HG03520 (cell line): ENCODE measurements at regions not wholly inside any gene's neighbourhood (a gene's known extent, or its start where the extent isn't known, plus 50 kb on each side); places are given as distances from the start of the nearest gene placed in this dataset.

Experiments used
- ATAC-seq: cut with Tn5 transposase; IDR thresholded peaks from one replicate; pipeline ENCODE4 v1.9.1; 2021; ENCODE audit warnings: mild to moderate bottlenecking, moderate library complexity; ENCODE audit not compliant: unreplicated experiment

DNA sequence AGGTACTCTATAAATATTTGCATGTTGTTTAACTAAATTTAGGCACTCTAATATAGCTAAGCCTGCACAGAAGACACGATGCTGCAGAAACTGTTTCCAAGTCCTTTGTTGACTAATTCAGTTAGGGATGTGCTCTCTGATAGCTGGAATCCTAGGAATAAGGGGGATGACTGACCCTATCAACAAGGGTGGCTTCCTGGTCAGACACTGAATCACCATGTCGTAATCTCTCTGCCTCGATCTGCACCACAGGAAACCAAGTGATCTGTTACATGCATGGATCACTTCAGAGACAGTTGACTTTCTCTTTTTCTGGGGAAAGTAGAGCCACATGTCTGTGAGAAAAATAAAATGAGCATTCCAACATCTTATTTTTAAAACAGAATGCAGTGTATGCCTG, 169.1 kb downstream of the GUCY2F start:
- ATAC-seq = no peak

- ATAC-seq = no peak
Measured at GRCh38 chrX:109310031-109310430, 171.9 kb downstream of the GUCY2F start.

GRCh38 chrX:109301177-109301576, 180.7 kb downstream of the GUCY2F start:
- ATAC-seq = no peak

- ATAC-seq = no peak
Measured at GRCh38 chrX:109300415-109300814, 181.5 kb downstream of the GUCY2F start.

- no peak for ATAC-seq
Measured at GRCh38 chrX:109299091-109299490, 182.8 kb downstream of the GUCY2F start.

GRCh38 chrX:109294097-109294814, 187.6 kb downstream of the GUCY2F start:
- ATAC-seq = no peak

DNA sequence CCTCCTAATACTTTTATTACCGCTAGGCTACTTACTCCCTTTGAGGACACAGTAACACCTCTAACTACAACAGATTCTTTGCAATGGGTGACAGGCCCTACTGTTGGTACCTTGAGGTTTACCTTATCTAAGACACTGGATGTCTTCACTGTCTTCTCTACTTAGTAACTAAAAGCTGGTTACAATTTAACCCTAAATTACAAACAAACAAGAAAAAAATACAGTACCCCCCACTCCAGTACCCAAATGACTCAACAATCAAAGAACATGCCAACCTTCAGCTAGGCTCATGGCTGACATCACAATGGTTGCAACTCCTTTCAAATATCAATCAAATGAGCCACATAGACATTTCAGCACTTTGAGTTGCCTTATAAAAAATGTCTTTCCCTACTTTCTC, 198.0 kb downstream of the GUCY2F start:
- ATAC-seq = no peak

- ATAC-seq = no peak
Measured at GRCh38 chrX:109281483-109282275, 200.2 kb downstream of the GUCY2F start.

- ATAC-seq = no peak
Measured at GRCh38 chrX:109274806-109275205, 207.1 kb downstream of the GUCY2F start.

- ATAC-seq = peak; percentile 88
Measured at GRCh38 chrX:109270580-109271484, 211.1 kb downstream of the GUCY2F start.

DNA sequence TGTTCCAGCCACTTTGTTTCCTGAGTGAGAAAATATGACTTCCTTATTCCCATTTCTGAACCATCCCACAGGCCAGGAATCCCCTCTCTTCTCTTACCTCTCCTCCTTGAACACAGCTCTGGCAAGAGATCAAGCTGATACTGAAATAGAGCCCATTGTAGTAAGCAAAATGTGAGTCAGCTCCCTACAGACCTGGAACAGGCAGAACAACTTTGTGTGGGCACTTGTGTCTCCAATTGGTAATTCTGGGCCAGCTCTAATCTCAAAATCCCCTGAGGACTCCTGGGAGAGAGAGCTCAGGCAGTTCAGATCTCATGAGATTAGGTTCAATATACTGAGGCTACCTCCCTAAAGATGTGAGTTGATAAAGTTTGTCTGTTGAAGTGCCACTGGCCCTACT, 213.5 kb downstream of the GUCY2F start:
- no peak for ATAC-seq

GRCh38 chrX:109266034-109266433, 215.9 kb downstream of the GUCY2F start:
- ATAC-seq = no peak

- peak; percentile 49 for ATAC-seq
Measured at GRCh38 chrX:109264878-109265277, 217.0 kb downstream of the GUCY2F start.

DNA sequence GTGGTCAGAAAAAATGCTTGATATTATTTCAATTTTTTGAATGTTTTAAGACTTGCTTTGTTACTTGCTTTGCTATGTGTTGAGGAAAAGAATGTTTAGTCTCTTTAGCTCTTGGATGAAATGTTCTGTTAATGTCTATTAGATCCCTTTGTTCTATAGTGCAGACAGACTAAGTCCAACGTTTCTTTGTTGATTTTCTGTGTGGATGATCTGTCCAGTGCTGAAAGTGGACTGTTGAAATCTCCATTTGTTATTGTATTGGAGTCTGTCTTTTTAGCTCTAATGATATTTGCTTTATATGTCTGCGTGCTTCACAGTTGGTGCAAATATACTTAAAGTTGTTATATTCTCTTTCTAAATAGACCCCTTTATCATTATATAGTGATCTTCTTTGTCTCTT, 220.6 kb downstream of the GUCY2F start:
- no peak for ATAC-seq

GRCh38 chrX:109252789-109253188, 229.1 kb downstream of the GUCY2F start:
- ATAC-seq = no peak

DNA sequence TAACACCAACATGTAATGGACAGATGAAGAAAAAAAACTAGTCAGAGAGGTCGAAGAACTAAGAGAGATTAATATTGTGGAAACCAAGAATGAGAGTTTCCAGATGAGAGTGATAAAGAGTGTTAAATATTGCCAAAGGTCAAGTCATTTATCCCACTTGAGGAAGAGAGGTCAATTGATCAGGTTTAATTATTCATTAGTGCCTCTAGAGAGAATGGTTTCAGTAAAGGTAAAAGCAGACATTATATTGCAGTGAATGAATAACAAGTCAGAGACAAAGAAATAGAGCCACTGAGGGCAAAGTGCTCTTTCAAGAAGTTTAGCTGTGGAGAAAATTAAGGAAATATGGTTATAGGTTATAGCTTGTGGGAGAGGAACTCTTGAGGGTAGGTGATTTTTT, 263.1 kb downstream of the GUCY2F start:
- no peak for ATAC-seq

DNA sequence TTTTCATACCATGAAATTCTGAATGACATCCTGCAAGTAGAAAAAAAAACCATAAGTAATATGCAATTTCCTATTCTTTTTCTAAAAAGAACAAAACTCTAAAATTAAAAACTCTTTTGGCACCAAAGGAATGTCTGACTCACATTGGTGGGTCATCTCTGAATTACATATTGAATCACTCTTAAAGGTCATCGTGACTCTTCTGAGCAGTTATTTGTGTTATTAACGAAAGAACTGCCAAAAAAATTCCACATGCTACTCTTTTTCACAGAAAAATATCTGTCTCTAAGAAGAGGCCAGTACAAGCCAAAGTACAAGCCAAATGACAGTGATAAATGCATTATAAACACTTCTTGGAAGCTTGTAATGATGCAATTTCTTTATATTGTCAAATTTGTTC, 282.2 kb downstream of the GUCY2F start:
- ATAC-seq = no peak

- ATAC-seq = peak; percentile 57
Measured at GRCh38 chrX:109190542-109190941, 291.3 kb downstream of the GUCY2F start.

GRCh38 chrX:109187473-109188168, 294.3 kb downstream of the GUCY2F start:
- peak; percentile 68 for ATAC-seq

DNA sequence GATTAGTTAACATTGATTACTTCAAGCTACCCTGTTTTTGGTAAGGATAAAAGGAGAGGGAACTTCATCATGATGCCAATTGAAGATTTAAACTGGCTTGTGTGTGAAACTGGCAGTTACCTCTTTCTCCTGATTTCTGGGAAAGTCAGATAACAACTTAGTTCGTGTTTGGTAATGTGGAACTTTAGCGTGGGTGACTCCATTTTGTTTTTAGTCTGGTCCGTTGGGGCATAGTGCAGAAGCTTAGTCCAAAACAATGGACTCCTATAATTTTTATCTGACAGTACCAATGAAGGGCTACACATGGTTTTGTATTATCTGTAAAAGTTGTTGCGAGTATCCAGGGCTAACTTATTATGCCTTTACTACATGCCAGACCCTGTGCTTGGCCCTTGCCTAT, 294.9 kb downstream of the GUCY2F start:
- ATAC-seq = no peak
